ENCODE measurements at regions not wholly inside any gene's neighbourhood (a gene's known extent, or its start where the extent isn't known, plus 50 kb on each side); places are given as distances from the start of the nearest gene placed in this dataset.

GRCh38 chr2:111626037-111626864, 257.7 kb downstream of the ANAPC1 start:
- TF ChIP-seq CTCF (conservative IDR thresholded peaks at IDR 0.05) (no peak), ZFX (IDR thresholded peaks at IDR 0.05) (no peak)
- no peak overlapping the region for H3K27ac ChIP-seq

- TF ChIP-seq CTCF (conservative IDR thresholded peaks at IDR 0.05): no peak
- TF ChIP-seq ZFX (IDR thresholded peaks at IDR 0.05): no peak
- H3K27ac ChIP-seq: no peak overlapping the region
These were observed 257.2 kb downstream of the ANAPC1 start for GRCh38 chr2:111626865-111627163.

- no peak for TF ChIP-seq CTCF (conservative IDR thresholded peaks at IDR 0.05)
- no peak for TF ChIP-seq ZFX (IDR thresholded peaks at IDR 0.05)
- no peak overlapping the region for H3K27ac ChIP-seq
These were observed 256.7 kb downstream of the ANAPC1 start for GRCh38 chr2:111627256-111627655.

- no peak overlapping the region for H3K27ac ChIP-seq
- TF ChIP-seq ZFX (IDR thresholded peaks at IDR 0.05): no peak
- no peak for TF ChIP-seq CTCF (conservative IDR thresholded peaks at IDR 0.05)
These were observed 255.8 kb downstream of the ANAPC1 start for GRCh38 chr2:111628221-111628620.

- TF ChIP-seq CTCF (conservative IDR thresholded peaks at IDR 0.05) (no peak), ZFX (IDR thresholded peaks at IDR 0.05) (no peak)
These were observed 254.0 kb downstream of the ANAPC1 start for GRCh38 chr2:111629983-111630382.

GRCh38 chr2:111632661-111633060, 251.3 kb downstream of the ANAPC1 start:
- no peak overlapping the region for H3K27ac ChIP-seq
- TF ChIP-seq ZFX (IDR thresholded peaks at IDR 0.05) (no peak), CTCF (conservative IDR thresholded peaks at IDR 0.05) (no peak)

More at GRCh38 chr2:111629983-111630382, 254.0 kb downstream of the ANAPC1 start:
- H3K27ac ChIP-seq: no peak overlapping the region

GRCh38 chr2:111633189-111633588, 250.8 kb downstream of the ANAPC1 start:
- no peak for TF ChIP-seq ZFX (IDR thresholded peaks at IDR 0.05)
- TF ChIP-seq CTCF (conservative IDR thresholded peaks at IDR 0.05): no peak
- no peak overlapping the region for H3K27ac ChIP-seq
